ENCODE measurements at regions not wholly inside any gene's neighbourhood (a gene's known extent, or its start where the extent isn't known, plus 50 kb on each side); places are given as distances from the start of the nearest gene placed in this dataset.
"Not testable (repeated sequence)": the region's sequence is repeated elsewhere in the genome, so short reads cannot be mapped to it uniquely, and the experiment has no call there.

GRCh38 chr4:124104628-124105027 is 607.9 kb downstream of the ANKRD50 start:
- no peak for DNase-seq (ENCODE audit: low read depth)

- DNase-seq (ENCODE audit: low read depth) = no peak
These were observed 607.3 kb downstream of the ANKRD50 start for GRCh38 chr4:124105212-124105611.

GRCh38 chr4:124111411-124111810 is 601.1 kb downstream of the ANKRD50 start:
- DNase-seq (ENCODE audit: low read depth) = no peak

GRCh38 chr4:124111922-124112321 is 600.6 kb downstream of the ANKRD50 start:
- DNase-seq (ENCODE audit: low read depth) = peak; percentile 83

GRCh38 chr4:124118061-124118460 is 594.5 kb downstream of the ANKRD50 start:
- DNase-seq (ENCODE audit: low read depth) = no peak

GRCh38 chr4:124121461-124121971 is 591.0 kb downstream of the ANKRD50 start:
- no peak for DNase-seq (ENCODE audit: low read depth)

GRCh38 chr4:124123181-124123580 is 589.4 kb downstream of the ANKRD50 start:
- DNase-seq (ENCODE audit: low read depth) = no peak

- no peak for DNase-seq (ENCODE audit: low read depth)
These were observed 588.8 kb downstream of the ANKRD50 start for GRCh38 chr4:124123721-124124120.

GRCh38 chr4:124131324-124131723 is 581.2 kb downstream of the ANKRD50 start:
- DNase-seq (ENCODE audit: low read depth) = not testable (repeated sequence)

GRCh38 chr4:124132161-124132560 is 580.4 kb downstream of the ANKRD50 start:
- DNase-seq (ENCODE audit: low read depth) = no peak

GRCh38 chr4:124133753-124134152 is 578.8 kb downstream of the ANKRD50 start:
- no peak for DNase-seq (ENCODE audit: low read depth)

GRCh38 chr4:124135409-124135813 is 577.1 kb downstream of the ANKRD50 start:
- peak; percentile 62 for DNase-seq (ENCODE audit: low read depth)

GRCh38 chr4:124139044-124139443 is 573.5 kb downstream of the ANKRD50 start:
- no peak for DNase-seq (ENCODE audit: low read depth)

GRCh38 chr4:124143632-124144031 is 568.9 kb downstream of the ANKRD50 start:
- DNase-seq (ENCODE audit: low read depth) = no peak

- no peak for DNase-seq (ENCODE audit: low read depth)
These were observed 568.3 kb downstream of the ANKRD50 start for GRCh38 chr4:124144238-124144654.

- DNase-seq (ENCODE audit: low read depth) = no peak
These were observed 566.5 kb downstream of the ANKRD50 start for GRCh38 chr4:124146068-124146467.

GRCh38 chr4:124151031-124151430 is 561.5 kb downstream of the ANKRD50 start:
- DNase-seq (ENCODE audit: low read depth) = no peak

- no peak for DNase-seq (ENCODE audit: low read depth)
These were observed 560.4 kb downstream of the ANKRD50 start for GRCh38 chr4:124152132-124152531.

GRCh38 chr4:124155239-124155638 is 557.3 kb downstream of the ANKRD50 start:
- no peak for DNase-seq (ENCODE audit: low read depth)

GRCh38 chr4:124157396-124158083 is 555.0 kb downstream of the ANKRD50 start:
- DNase-seq (ENCODE audit: low read depth) = peak; percentile 53

- no peak for DNase-seq (ENCODE audit: low read depth)
These were observed 549.1 kb downstream of the ANKRD50 start for GRCh38 chr4:124163401-124163800.

GRCh38 chr4:124167602-124168001 is 544.9 kb downstream of the ANKRD50 start:
- DNase-seq (ENCODE audit: low read depth) = no peak

- DNase-seq (ENCODE audit: low read depth) = not testable (repeated sequence)
These were observed 543.0 kb downstream of the ANKRD50 start for GRCh38 chr4:124169524-124169923.

GRCh38 chr4:124173912-124174311 is 538.6 kb downstream of the ANKRD50 start:
- DNase-seq (ENCODE audit: low read depth) = no peak

Data from forelimb muscle (tissue), 1 donor.